Testis (tissue), 2 donors: ENCODE measurements at regions not wholly inside any gene's neighbourhood (a gene's known extent, or its start where the extent isn't known, plus 50 kb on each side); places are given as distances from the start of the nearest gene placed in this dataset.

Experiments used
- DNase-seq: peaks from one replicate; pipeline ENCODE4 v3.0.0-alpha.2; 2019
- H3K27ac ChIP-seq, 2 donors: fragments of 200-600 bp; sonication (generic); one replicate each; pipeline ENCODE4 v1.5.1; 2019
- H3K27me3 ChIP-seq: fragments of 200-600 bp; sonication (generic); one replicate; pipeline ENCODE4 v1.5.1; 2019
- H3K36me3 ChIP-seq: fragments of 200-600 bp; sonication (generic); one replicate; pipeline ENCODE4 v1.5.1; 2017; ENCODE audit warnings: low read depth; ENCODE audit errors: missing control alignments
- H3K4me1 ChIP-seq: fragments of 200-600 bp; sonication (generic); one replicate; pipeline ENCODE4 v1.5.1; 2019
- H3K4me3 ChIP-seq, 2 donors: fragments of 200-600 bp; sonication (generic); one replicate each; pipeline ENCODE4 v1.5.1; 2017 to 2019
- H3K9me3 ChIP-seq: fragments of 200-600 bp; sonication (generic); one replicate; pipeline ENCODE4 v1.5.1; 2017
- POLR2A ChIP-seq: fragments of 450-650 bp; IDR thresholded peaks from one replicate; pipeline ENCODE4 v1.6.1; 2017; ENCODE audit warnings: antibody characterized with exemption, mild to moderate bottlenecking, moderate library complexity
- WGBS, 2 donors: methylation state at CpG; one replicate each; pipeline ENCODE4 v1.1.5; 2018; 5-methylcytosine and 5-hydroxymethylcytosine counted together
- intact Hi-C: fragments of 100-400 bp; cut with DNase I; formaldehyde crosslinking; loops from one replicate; pipeline ENCODE4 v1.15.1; 2023; ENCODE audit warnings: low total_unique reads
- TF ChIP-seq, protein P1 (sequence below), 3 experiments: fragments of 450-650 bp in 2 of 3; fragments of 200-600 bp in 1 of 3; sonication (generic) in 1 of 3; IDR thresholded peaks; one replicate each; pipeline ENCODE4 v1.5.1; 2016 to 2019; ENCODE audit warnings: antibody characterized with exemption in 3 of 3, mild to moderate bottlenecking in 2 of 3, moderate library complexity in 1 of 3

DNA sequence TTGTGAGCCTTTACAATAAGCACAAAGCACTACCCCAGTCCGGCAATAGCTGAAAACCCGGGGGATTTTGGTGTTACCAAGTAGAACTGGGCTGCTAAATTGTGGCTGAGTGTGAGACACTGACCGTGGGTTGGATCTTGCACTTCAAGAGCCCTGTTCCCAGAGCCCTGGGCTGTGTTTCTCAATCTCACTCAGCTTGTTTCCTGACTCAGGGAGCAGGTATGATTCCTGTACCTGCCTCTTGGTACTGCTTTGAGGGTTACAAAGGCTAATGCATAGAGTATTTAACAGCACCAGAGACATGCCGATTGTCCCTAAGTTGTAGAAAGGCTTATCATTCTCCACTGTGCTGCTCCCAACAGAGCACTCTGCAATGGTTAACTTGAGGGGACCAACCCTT, 134.6 kb downstream of the TEX36 start:
- H3K4me1 ChIP-seq = peaks cover 8% of the 10 kb centered on the region
- H3K4me3 ChIP-seq = no peak overlapping the region
- no peaks in the 10 kb centered on the region for H3K36me3 ChIP-seq
- H3K9me3 ChIP-seq = no peaks in the 10 kb centered on the region
- no peaks in the 10 kb centered on the region for H3K27me3 ChIP-seq
- DNase-seq = no peak
- intact Hi-C loops = no loop called here
- H3K27ac ChIP-seq = no peak overlapping the region
- TF ChIP-seq, protein P1, sequence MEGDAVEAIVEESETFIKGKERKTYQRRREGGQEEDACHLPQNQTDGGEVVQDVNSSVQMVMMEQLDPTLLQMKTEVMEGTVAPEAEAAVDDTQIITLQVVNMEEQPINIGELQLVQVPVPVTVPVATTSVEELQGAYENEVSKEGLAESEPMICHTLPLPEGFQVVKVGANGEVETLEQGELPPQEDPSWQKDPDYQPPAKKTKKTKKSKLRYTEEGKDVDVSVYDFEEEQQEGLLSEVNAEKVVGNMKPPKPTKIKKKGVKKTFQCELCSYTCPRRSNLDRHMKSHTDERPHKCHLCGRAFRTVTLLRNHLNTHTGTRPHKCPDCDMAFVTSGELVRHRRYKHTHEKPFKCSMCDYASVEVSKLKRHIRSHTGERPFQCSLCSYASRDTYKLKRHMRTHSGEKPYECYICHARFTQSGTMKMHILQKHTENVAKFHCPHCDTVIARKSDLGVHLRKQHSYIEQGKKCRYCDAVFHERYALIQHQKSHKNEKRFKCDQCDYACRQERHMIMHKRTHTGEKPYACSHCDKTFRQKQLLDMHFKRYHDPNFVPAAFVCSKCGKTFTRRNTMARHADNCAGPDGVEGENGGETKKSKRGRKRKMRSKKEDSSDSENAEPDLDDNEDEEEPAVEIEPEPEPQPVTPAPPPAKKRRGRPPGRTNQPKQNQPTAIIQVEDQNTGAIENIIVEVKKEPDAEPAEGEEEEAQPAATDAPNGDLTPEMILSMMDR (IDR thresholded peaks at IDR 0.05) = no peak
- TF ChIP-seq POLR2A = no peak
- WGBS, 2 donors = 90 to 93% methylated on average over 4 of the region's 4 CpGs

DNA sequence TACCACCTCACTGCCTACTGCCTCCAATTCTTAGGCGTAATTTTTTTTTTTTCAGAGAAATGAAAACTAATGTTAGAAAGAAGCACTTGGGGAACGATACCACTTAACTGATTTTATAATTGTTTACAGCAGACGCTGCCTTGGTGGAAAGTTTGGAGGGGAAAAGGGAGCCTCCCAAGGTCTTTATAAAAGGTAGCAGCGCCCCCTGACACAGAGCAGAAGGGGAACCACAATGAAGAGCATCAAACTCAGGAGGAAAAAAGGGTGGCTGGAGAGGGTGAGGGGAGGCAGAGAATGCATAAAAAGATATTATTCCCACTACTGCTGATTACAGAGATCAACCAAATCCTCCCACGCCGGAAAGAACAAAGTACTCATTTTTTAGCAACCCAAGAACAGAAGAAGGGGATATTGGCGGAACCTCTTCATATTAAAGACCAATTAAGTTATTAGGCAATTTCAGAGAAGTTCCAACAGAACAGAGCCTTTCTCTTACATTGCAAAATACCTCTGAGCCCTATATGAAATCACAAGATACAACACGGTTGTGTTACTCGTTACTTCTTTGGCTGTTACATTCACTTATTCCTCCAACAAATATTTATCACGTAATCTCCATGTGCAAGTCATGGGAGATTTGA, 135.8 kb downstream of the TEX36 start:
- no peak overlapping the region for H3K27ac ChIP-seq
- WGBS, 2 donors = 39 to 50% methylated on average over 10 of the region's 10 CpGs
- H3K4me3 ChIP-seq = no peak overlapping the region
- no peak for TF ChIP-seq POLR2A
- TF ChIP-seq, protein P1 (IDR thresholded peaks at IDR 0.05) = no peak
- no peaks in the 10 kb centered on the region for H3K36me3 ChIP-seq
- no peak for DNase-seq
- no peaks in the 10 kb centered on the region for H3K27me3 ChIP-seq
- no peaks in the 10 kb centered on the region for H3K9me3 ChIP-seq
- intact Hi-C loops = no loop called here
- H3K4me1 ChIP-seq = peaks cover 8% of the 10 kb centered on the region

- Histone ChIP-seq H3K36me3 (no peaks in the 10 kb centered on the region), H3K4me1 (peaks cover 8% of the 10 kb centered on the region), H3K27me3 (no peaks in the 10 kb centered on the region), H3K4me3 (no peak overlapping the region), H3K9me3 (no peaks in the 10 kb centered on the region), H3K27ac (no peak overlapping the region)
- no peak for TF ChIP-seq POLR2A
- TF ChIP-seq, protein P1 (IDR thresholded peaks at IDR 0.05) = no peak
- intact Hi-C loops = no loop called here
- WGBS, 2 donors = 44 to 60% methylated on average over 9 to 10 of the region's 10 CpGs
- peak; percentile 26 for DNase-seq
These were observed 139.2 kb downstream of the TEX36 start for GRCh38 chr10:125543796-125544195.

- H3K27ac ChIP-seq = no peak overlapping the region
- H3K4me3 ChIP-seq = no peak overlapping the region
- intact Hi-C loops = no loop called here
- 62 to 66% methylated on average over 13 of the region's 13 CpGs for WGBS, 2 donors
- DNase-seq = peak; percentile 36
- peaks cover 4% of the 10 kb centered on the region for H3K4me1 ChIP-seq
- no peak for TF ChIP-seq POLR2A
- TF ChIP-seq, protein P1 (IDR thresholded peaks at IDR 0.05) = no peak
- no peaks in the 10 kb centered on the region for H3K9me3 ChIP-seq
- no peaks in the 10 kb centered on the region for H3K36me3 ChIP-seq
- no peaks in the 10 kb centered on the region for H3K27me3 ChIP-seq
These were observed 143.8 kb downstream of the TEX36 start for GRCh38 chr10:125538947-125539731.
